ENCODE measurements at regions not wholly inside any gene's neighbourhood (a gene's known extent, or its start where the extent isn't known, plus 50 kb on each side); places are given as distances from the start of the nearest gene placed in this dataset.

GRCh38 chr18:24917767-24918166 is 434.2 kb downstream of the ZNF521 start:
- Histone ChIP-seq H3K4me1 (peaks cover 0 to 5% (median 0%) of the 10 kb centered on the region in 4 donors), H3K27me3 (no peaks in the 10 kb centered on the region), H3K27ac (no peak overlapping the region), H3K9me3 (no peaks in the 10 kb centered on the region), H3K4me3 (no peak overlapping the region), H3K36me3 (no peaks in the 10 kb centered on the region)
- ATAC-seq (ENCODE audit: low FRiP score in 2 of 2): no peak
- TF ChIP-seq POLR2AphosphoS5 (IDR thresholded peaks at IDR 0.05) (no peak), EP300 (IDR thresholded peaks at IDR 0.05) (no peak), CTCF (IDR thresholded peaks at IDR 0.05) (no peak), POLR2A (IDR thresholded peaks at IDR 0.05) (no peak)
- DNase-seq: peak in 1 of 2 donors; percentile 22
- WGBS, 2 donors: 92% methylated on average over 7 to 9 of the region's 9 CpGs

GRCh38 chr18:24918257-24918656 is 433.7 kb downstream of the ZNF521 start:
- ATAC-seq (ENCODE audit: low FRiP score in 2 of 2) (no peak), DNase-seq (no peak)
- H3K27me3 ChIP-seq: no peaks in the 10 kb centered on the region
- TF ChIP-seq POLR2AphosphoS5 (IDR thresholded peaks at IDR 0.05) (no peak), EP300 (IDR thresholded peaks at IDR 0.05) (no peak), POLR2A (IDR thresholded peaks at IDR 0.05) (no peak), CTCF (IDR thresholded peaks at IDR 0.05) (no peak)
- no peak overlapping the region for H3K4me3 ChIP-seq
- WGBS, 2 donors: 79 to 80% methylated on average over 6 of the region's 6 CpGs
- H3K4me1 ChIP-seq: peaks cover 0 to 5% (median 0%) of the 10 kb centered on the region in 4 donors
- no peaks in the 10 kb centered on the region for H3K36me3 ChIP-seq
- no peak overlapping the region for H3K27ac ChIP-seq
- H3K9me3 ChIP-seq: no peaks in the 10 kb centered on the region

- Histone ChIP-seq H3K9me3 (no peaks in the 10 kb centered on the region), H3K4me3 (no peak overlapping the region), H3K27me3 (no peaks in the 10 kb centered on the region), H3K4me1 (no peaks in the 10 kb centered on the region), H3K27ac (no peak overlapping the region), H3K36me3 (no peaks in the 10 kb centered on the region)
- ATAC-seq (ENCODE audit: low FRiP score in 2 of 2) (peak in 1 of 2 donors; percentile 34), DNase-seq (no peak)
- TF ChIP-seq POLR2AphosphoS5 (IDR thresholded peaks at IDR 0.05): no peak
- no peak for TF ChIP-seq POLR2A (IDR thresholded peaks at IDR 0.05)
- TF ChIP-seq CTCF (IDR thresholded peaks at IDR 0.05): no peak
- TF ChIP-seq EP300 (IDR thresholded peaks at IDR 0.05): no peak
- 80 to 85% methylated on average over 10 of the region's 10 CpGs for WGBS, 2 donors
Measured at GRCh38 chr18:24919181-24919797, 432.7 kb downstream of the ZNF521 start.

GRCh38 chr18:24922491-24922890 is 429.5 kb downstream of the ZNF521 start:
- no peak overlapping the region for H3K4me3 ChIP-seq
- TF ChIP-seq POLR2A (IDR thresholded peaks at IDR 0.05) (no peak), CTCF (IDR thresholded peaks at IDR 0.05) (no peak), EP300 (IDR thresholded peaks at IDR 0.05) (no peak), POLR2AphosphoS5 (IDR thresholded peaks at IDR 0.05) (no peak)
- WGBS, 2 donors: 61 to 62% methylated on average over 4 of the region's 4 CpGs
- ATAC-seq (ENCODE audit: low FRiP score in 2 of 2) (no peak), DNase-seq (no peak)
- no peaks in the 10 kb centered on the region for H3K9me3 ChIP-seq
- H3K27ac ChIP-seq: no peak overlapping the region
- no peaks in the 10 kb centered on the region for H3K27me3 ChIP-seq
- no peaks in the 10 kb centered on the region for H3K4me1 ChIP-seq
- H3K36me3 ChIP-seq: no peaks in the 10 kb centered on the region

GRCh38 chr18:24923138-24923537 is 428.8 kb downstream of the ZNF521 start:
- 0% methylated on average over 1 of the region's 1 CpG for WGBS, 2 donors
- H3K36me3 ChIP-seq: no peaks in the 10 kb centered on the region
- no peaks in the 10 kb centered on the region for H3K4me1 ChIP-seq
- no peak for TF ChIP-seq POLR2AphosphoS5 (IDR thresholded peaks at IDR 0.05)
- TF ChIP-seq CTCF (IDR thresholded peaks at IDR 0.05): no peak
- TF ChIP-seq EP300 (IDR thresholded peaks at IDR 0.05): no peak
- TF ChIP-seq POLR2A (IDR thresholded peaks at IDR 0.05): no peak
- no peak overlapping the region for H3K4me3 ChIP-seq
- no peak overlapping the region for H3K27ac ChIP-seq
- DNase-seq: no peak
- H3K9me3 ChIP-seq: no peaks in the 10 kb centered on the region
- H3K27me3 ChIP-seq: no peaks in the 10 kb centered on the region
- ATAC-seq (ENCODE audit: low FRiP score in 2 of 2): no peak
